ENCODE measurements at regions not wholly inside any gene's neighbourhood (a gene's known extent, or its start where the extent isn't known, plus 50 kb on each side); places are given as distances from the start of the nearest gene placed in this dataset.
A peak's percentile ranks its signal among the peaks of the same experiment; 100 is the strongest.

GRCh38 chr12:131489718-131490117, 221.2 kb upstream of the SFSWAP start:
- Histone ChIP-seq H3K4me3 (ENCODE audit: low read length) (no peak overlapping the region), H4K8ac (ENCODE audit: low read depth, low read length) (no peak overlapping the region), H2BK15ac (replicated peaks; ENCODE audit: low read depth) (no peak overlapping the region), H4K5ac (ENCODE audit: low read length) (no peak overlapping the region), H2BK120ac (ENCODE audit: low read depth, low read length) (no peak overlapping the region), H3K79me1 (ENCODE audit: low read length) (no peaks in the 10 kb centered on the region), H3K4me1 (ENCODE audit: control insufficient read depth, low read depth, low read length) (no peaks in the 10 kb centered on the region), H2BK5ac (ENCODE audit: low read length) (no peak overlapping the region), H3K18ac (ENCODE audit: low read length) (no peak overlapping the region), H3K56ac (ENCODE audit: low read length) (no peak overlapping the region), H3K23ac (ENCODE audit: low read length) (no peak overlapping the region), H3K9ac (ENCODE audit: low read length) (no peak overlapping the region), H2AK5ac (ENCODE audit: low read length) (no peak overlapping the region), H3K4me2 (ENCODE audit: low read length) (no peak overlapping the region), H3K27ac (ENCODE audit: low read depth, low read length) (no peak overlapping the region), H3K4ac (ENCODE audit: low read depth, low read length) (no peak overlapping the region), H3K36me3 (ENCODE audit: control insufficient read depth, insufficient read depth, low read length) (no peaks in the 10 kb centered on the region), H3K27me3 (ENCODE audit: insufficient read depth, low read length, poor library complexity) (no peaks in the 10 kb centered on the region), H3K79me2 (ENCODE audit: control insufficient read depth, insufficient read depth, low read length) (no peaks in the 10 kb centered on the region)
- no CpG with 5 or more reads among the region's 3 CpGs for WGBS (ENCODE audit: extremely low coverage, insufficient coverage, low lambda C conversion rate)
- DNase-seq = no peak

- Histone ChIP-seq H3K79me1 (ENCODE audit: low read length) (no peaks in the 10 kb centered on the region), H3K9ac (ENCODE audit: low read length) (no peak overlapping the region), H3K27ac (ENCODE audit: low read depth, low read length) (no peak overlapping the region), H2BK15ac (replicated peaks; ENCODE audit: low read depth) (no peak overlapping the region), H3K4me1 (ENCODE audit: control insufficient read depth, low read depth, low read length) (no peaks in the 10 kb centered on the region), H3K79me2 (ENCODE audit: control insufficient read depth, insufficient read depth, low read length) (no peaks in the 10 kb centered on the region), H2BK120ac (ENCODE audit: low read depth, low read length) (no peak overlapping the region), H2BK5ac (ENCODE audit: low read length) (no peak overlapping the region), H3K27me3 (ENCODE audit: insufficient read depth, low read length, poor library complexity) (no peaks in the 10 kb centered on the region), H3K56ac (ENCODE audit: low read length) (no peak overlapping the region), H3K36me3 (ENCODE audit: control insufficient read depth, insufficient read depth, low read length) (no peaks in the 10 kb centered on the region), H3K18ac (ENCODE audit: low read length) (no peak overlapping the region), H4K5ac (ENCODE audit: low read length) (no peak overlapping the region), H3K23ac (ENCODE audit: low read length) (no peak overlapping the region), H3K4me3 (ENCODE audit: low read length) (no peak overlapping the region), H3K4ac (ENCODE audit: low read depth, low read length) (no peak overlapping the region), H2AK5ac (ENCODE audit: low read length) (no peak overlapping the region), H3K4me2 (ENCODE audit: low read length) (no peak overlapping the region), H4K8ac (ENCODE audit: low read depth, low read length) (no peak overlapping the region)
- no CpG with 5 or more reads among the region's 1 CpG for WGBS (ENCODE audit: extremely low coverage, insufficient coverage, low lambda C conversion rate)
- DNase-seq = no peak
Measured at GRCh38 chr12:131491155-131491554, 219.7 kb upstream of the SFSWAP start.

- Histone ChIP-seq H3K79me1 (ENCODE audit: low read length) (no peaks in the 10 kb centered on the region), H2BK120ac (ENCODE audit: low read depth, low read length) (no peak overlapping the region), H3K4me1 (ENCODE audit: control insufficient read depth, low read depth, low read length) (no peaks in the 10 kb centered on the region), H2AK5ac (ENCODE audit: low read length) (no peak overlapping the region), H3K18ac (ENCODE audit: low read length) (no peak overlapping the region), H2BK5ac (ENCODE audit: low read length) (no peak overlapping the region), H2BK15ac (replicated peaks; ENCODE audit: low read depth) (no peak overlapping the region), H3K23ac (ENCODE audit: low read length) (no peak overlapping the region), H3K27ac (ENCODE audit: low read depth, low read length) (no peak overlapping the region), H4K8ac (ENCODE audit: low read depth, low read length) (no peak overlapping the region), H3K4me2 (ENCODE audit: low read length) (no peak overlapping the region), H3K4me3 (ENCODE audit: low read length) (no peak overlapping the region), H3K9ac (ENCODE audit: low read length) (no peak overlapping the region), H3K27me3 (ENCODE audit: insufficient read depth, low read length, poor library complexity) (no peaks in the 10 kb centered on the region), H3K79me2 (ENCODE audit: control insufficient read depth, insufficient read depth, low read length) (no peaks in the 10 kb centered on the region), H4K5ac (ENCODE audit: low read length) (no peak overlapping the region), H3K56ac (ENCODE audit: low read length) (no peak overlapping the region), H3K36me3 (ENCODE audit: control insufficient read depth, insufficient read depth, low read length) (no peaks in the 10 kb centered on the region), H3K4ac (ENCODE audit: low read depth, low read length) (no peak overlapping the region)
- no CpG with 5 or more reads among the region's 3 CpGs for WGBS (ENCODE audit: extremely low coverage, insufficient coverage, low lambda C conversion rate)
- no peak for DNase-seq
Measured at GRCh38 chr12:131491916-131492490, 218.9 kb upstream of the SFSWAP start.

- Histone ChIP-seq H3K36me3 (ENCODE audit: control insufficient read depth, insufficient read depth, low read length) (no peaks in the 10 kb centered on the region), H3K9ac (ENCODE audit: low read length) (no peak overlapping the region), H2AK5ac (ENCODE audit: low read length) (no peak overlapping the region), H3K79me1 (ENCODE audit: low read length) (no peaks in the 10 kb centered on the region), H4K8ac (ENCODE audit: low read depth, low read length) (no peak overlapping the region), H2BK120ac (ENCODE audit: low read depth, low read length) (no peak overlapping the region), H3K23ac (ENCODE audit: low read length) (no peak overlapping the region), H3K79me2 (ENCODE audit: control insufficient read depth, insufficient read depth, low read length) (no peaks in the 10 kb centered on the region), H2BK15ac (replicated peaks; ENCODE audit: low read depth) (no peak overlapping the region), H3K18ac (ENCODE audit: low read length) (no peak overlapping the region), H4K5ac (ENCODE audit: low read length) (no peak overlapping the region), H3K4me2 (ENCODE audit: low read length) (no peak overlapping the region), H3K4ac (ENCODE audit: low read depth, low read length) (no peak overlapping the region), H3K27ac (ENCODE audit: low read depth, low read length) (no peak overlapping the region), H3K56ac (ENCODE audit: low read length) (no peak overlapping the region), H3K4me3 (ENCODE audit: low read length) (no peak overlapping the region), H2BK5ac (ENCODE audit: low read length) (no peak overlapping the region), H3K27me3 (ENCODE audit: insufficient read depth, low read length, poor library complexity) (no peaks in the 10 kb centered on the region), H3K4me1 (ENCODE audit: control insufficient read depth, low read depth, low read length) (no peaks in the 10 kb centered on the region)
- peak; percentile 14 for DNase-seq
- WGBS (ENCODE audit: extremely low coverage, insufficient coverage, low lambda C conversion rate) = no CpG with 5 or more reads among the region's 34 CpGs
Measured at GRCh38 chr12:131493068-131493826, 217.6 kb upstream of the SFSWAP start.

- DNase-seq = no peak
- no peak overlapping the region for H3K56ac ChIP-seq (ENCODE audit: low read length)
Measured at GRCh38 chr12:131494216-131494615, 216.7 kb upstream of the SFSWAP start.

More at GRCh38 chr12:131494216-131494615, 216.7 kb upstream of the SFSWAP start:
- no peak overlapping the region for H2BK120ac ChIP-seq (ENCODE audit: low read depth, low read length)
- no peak overlapping the region for H3K4me2 ChIP-seq (ENCODE audit: low read length)
- H3K18ac ChIP-seq (ENCODE audit: low read length) = no peak overlapping the region
- H3K4me3 ChIP-seq (ENCODE audit: low read length) = no peak overlapping the region
- no peaks in the 10 kb centered on the region for H3K36me3 ChIP-seq (ENCODE audit: control insufficient read depth, insufficient read depth, low read length)
- no CpG with 5 or more reads among the region's 24 CpGs for WGBS (ENCODE audit: extremely low coverage, insufficient coverage, low lambda C conversion rate)
- H3K4me1 ChIP-seq (ENCODE audit: control insufficient read depth, low read depth, low read length) = no peaks in the 10 kb centered on the region
- H3K27me3 ChIP-seq (ENCODE audit: insufficient read depth, low read length, poor library complexity) = no peaks in the 10 kb centered on the region
- H2AK5ac ChIP-seq (ENCODE audit: low read length) = no peak overlapping the region
- no peak overlapping the region for H4K5ac ChIP-seq (ENCODE audit: low read length)
- no peak overlapping the region for H3K9ac ChIP-seq (ENCODE audit: low read length)
- H3K79me2 ChIP-seq (ENCODE audit: control insufficient read depth, insufficient read depth, low read length) = no peaks in the 10 kb centered on the region
- no peaks in the 10 kb centered on the region for H3K79me1 ChIP-seq (ENCODE audit: low read length)
- H2BK5ac ChIP-seq (ENCODE audit: low read length) = no peak overlapping the region
- no peak overlapping the region for H4K8ac ChIP-seq (ENCODE audit: low read depth, low read length)
- no peak overlapping the region for H3K27ac ChIP-seq (ENCODE audit: low read depth, low read length)
- no peak overlapping the region for H3K4ac ChIP-seq (ENCODE audit: low read depth, low read length)
- H3K23ac ChIP-seq (ENCODE audit: low read length) = no peak overlapping the region
- no peak overlapping the region for H2BK15ac ChIP-seq (replicated peaks; ENCODE audit: low read depth)

Measured in mesendoderm (in vitro differentiated cells).